ENCODE measurements at regions not wholly inside any gene's neighbourhood (a gene's known extent, or its start where the extent isn't known, plus 50 kb on each side); places are given as distances from the start of the nearest gene placed in this dataset.
"Not testable (repeated sequence)": the region's sequence is repeated elsewhere in the genome, so short reads cannot be mapped to it uniquely, and the experiment has no call there.

GRCh38 chrX:63233013-63233412 lies 118.1 kb downstream of the SPIN4 start:
- DNase-seq (ENCODE audit: low read depth); POLR2A ChIA-PET; H3K27me3 ChIP-seq (ENCODE audit: control insufficient read depth, insufficient read depth, low read length); H3K36me3 ChIP-seq (ENCODE audit: control insufficient read depth, insufficient read depth, low read length); CTCF ChIA-PET; H3K4me3 ChIP-seq (ENCODE audit: low read depth, low read length): not testable (repeated sequence)

DNA sequence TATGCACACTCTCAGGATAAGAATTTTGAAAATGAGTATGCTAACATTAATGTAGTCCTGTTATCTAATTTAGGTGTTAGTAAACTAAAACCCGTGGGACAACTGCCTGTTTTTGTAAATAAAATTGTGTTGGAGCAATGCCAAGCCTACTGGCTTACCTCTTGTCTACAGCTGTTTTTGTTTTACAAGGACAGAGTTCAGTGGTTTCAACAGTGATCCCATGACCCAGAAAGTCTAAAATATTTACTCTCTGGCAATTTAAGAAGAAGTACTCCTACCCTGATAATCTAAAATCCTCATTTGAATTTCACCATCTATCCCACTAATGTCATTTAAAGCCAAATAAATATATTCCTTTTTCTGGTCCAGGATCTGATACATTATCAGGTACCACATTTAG lies 132.9 kb downstream of the SPIN4 start:
- CTCF ChIA-PET; POLR2A ChIA-PET; H3K36me3 ChIP-seq (ENCODE audit: control insufficient read depth, insufficient read depth, low read length): not testable (repeated sequence)

GRCh38 chrX:63217549-63217948 lies 133.6 kb downstream of the SPIN4 start:
- CTCF ChIA-PET; H3K36me3 ChIP-seq (ENCODE audit: control insufficient read depth, insufficient read depth, low read length); H3K4me3 ChIP-seq (ENCODE audit: low read depth, low read length); H3K27me3 ChIP-seq (ENCODE audit: control insufficient read depth, insufficient read depth, low read length); POLR2A ChIA-PET; DNase-seq (ENCODE audit: low read depth): not testable (repeated sequence)

More for the DNA sequence above, 132.9 kb downstream of the SPIN4 start:
- not testable (repeated sequence) for H3K4me3 ChIP-seq (ENCODE audit: low read depth, low read length); DNase-seq (ENCODE audit: low read depth); H3K27me3 ChIP-seq (ENCODE audit: control insufficient read depth, insufficient read depth, low read length)

GRCh38 chrX:63209645-63210044 lies 141.5 kb downstream of the SPIN4 start:
- H3K36me3 ChIP-seq (ENCODE audit: control insufficient read depth, insufficient read depth, low read length); CTCF ChIA-PET; DNase-seq (ENCODE audit: low read depth); H3K27me3 ChIP-seq (ENCODE audit: control insufficient read depth, insufficient read depth, low read length); POLR2A ChIA-PET; H3K4me3 ChIP-seq (ENCODE audit: low read depth, low read length): not testable (repeated sequence)

- H3K36me3 ChIP-seq (ENCODE audit: control insufficient read depth, insufficient read depth, low read length); CTCF ChIA-PET; POLR2A ChIA-PET; H3K27me3 ChIP-seq (ENCODE audit: control insufficient read depth, insufficient read depth, low read length); H3K4me3 ChIP-seq (ENCODE audit: low read depth, low read length); DNase-seq (ENCODE audit: low read depth): not testable (repeated sequence)
These were observed 142.0 kb downstream of the SPIN4 start for GRCh38 chrX:63209128-63209527.

DNA sequence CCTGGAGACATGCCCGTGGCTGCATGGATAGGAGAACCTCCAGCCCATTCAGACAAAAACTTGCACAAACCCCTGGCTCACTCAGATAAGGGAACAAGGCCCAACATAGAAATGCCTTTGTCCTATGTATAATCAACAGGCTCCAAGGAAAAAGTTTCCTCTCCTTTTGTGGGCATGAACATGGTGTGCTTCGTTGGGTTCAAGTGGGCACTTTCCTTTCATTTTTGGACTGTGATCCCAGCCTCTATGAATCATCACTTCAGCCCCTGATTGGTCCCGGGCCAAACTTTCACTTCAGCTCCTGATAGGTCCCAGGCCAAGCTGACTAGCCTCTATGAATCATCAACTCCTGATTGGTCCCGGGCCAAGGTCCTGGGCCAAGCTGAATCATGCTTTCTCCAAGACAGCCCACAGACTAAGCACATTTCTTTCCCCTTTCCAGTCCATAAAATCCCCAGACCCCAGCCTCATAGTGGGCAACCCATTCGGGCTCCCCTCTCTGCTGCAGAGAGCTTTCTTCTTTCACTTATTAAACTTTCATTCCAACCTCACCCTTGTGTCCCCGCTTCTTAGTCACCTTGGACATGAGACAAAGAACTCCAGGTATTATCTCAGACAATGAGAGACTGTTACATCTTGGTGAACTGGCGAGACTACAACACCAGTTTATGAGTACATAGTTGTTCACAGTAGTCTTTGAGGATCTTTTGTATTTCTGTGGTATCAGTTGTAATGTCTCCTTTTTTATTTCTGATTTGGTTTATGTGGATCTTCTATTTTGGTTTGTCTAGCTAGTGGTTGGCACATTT lies 146.7 kb downstream of the SPIN4 start:
- H3K27me3 ChIP-seq (ENCODE audit: control insufficient read depth, insufficient read depth, low read length); CTCF ChIA-PET; H3K36me3 ChIP-seq (ENCODE audit: control insufficient read depth, insufficient read depth, low read length); POLR2A ChIA-PET; H3K4me3 ChIP-seq (ENCODE audit: low read depth, low read length); DNase-seq (ENCODE audit: low read depth): not testable (repeated sequence)

- H3K4me3 ChIP-seq (ENCODE audit: low read depth, low read length); CTCF ChIA-PET; H3K36me3 ChIP-seq (ENCODE audit: control insufficient read depth, insufficient read depth, low read length); POLR2A ChIA-PET; H3K27me3 ChIP-seq (ENCODE audit: control insufficient read depth, insufficient read depth, low read length); DNase-seq (ENCODE audit: low read depth): not testable (repeated sequence)
These were observed 149.1 kb downstream of the SPIN4 start for GRCh38 chrX:63201987-63202386.

- H3K27me3 ChIP-seq (ENCODE audit: control insufficient read depth, insufficient read depth, low read length); POLR2A ChIA-PET; CTCF ChIA-PET; H3K4me3 ChIP-seq (ENCODE audit: low read depth, low read length); DNase-seq (ENCODE audit: low read depth); H3K36me3 ChIP-seq (ENCODE audit: control insufficient read depth, insufficient read depth, low read length): not testable (repeated sequence)
These were observed 152.4 kb downstream of the SPIN4 start for GRCh38 chrX:63198693-63199092.

- DNase-seq (ENCODE audit: low read depth); H3K36me3 ChIP-seq (ENCODE audit: control insufficient read depth, insufficient read depth, low read length); CTCF ChIA-PET; POLR2A ChIA-PET; H3K27me3 ChIP-seq (ENCODE audit: control insufficient read depth, insufficient read depth, low read length); H3K4me3 ChIP-seq (ENCODE audit: low read depth, low read length): not testable (repeated sequence)
These were observed 158.6 kb downstream of the SPIN4 start for GRCh38 chrX:63192366-63193041.

- no peak for TF ChIP-seq CTCF (IDR thresholded peaks at IDR 0.05; ENCODE audit: insufficient read depth, low read depth, low read length)
- DNase-seq (ENCODE audit: low read depth) = no peak
- Histone ChIP-seq H3K36me3 (ENCODE audit: control insufficient read depth, insufficient read depth, low read length) (no peaks in the 10 kb centered on the region), H3K27me3 (ENCODE audit: control insufficient read depth, insufficient read depth, low read length) (no peaks in the 10 kb centered on the region), H3K4me3 (ENCODE audit: low read depth, low read length) (no peak overlapping the region)
- ChIA-PET CTCF (no interaction called here), POLR2A (no interaction called here)
These were observed 165.0 kb downstream of the SPIN4 start for GRCh38 chrX:63186137-63186536.

DNA sequence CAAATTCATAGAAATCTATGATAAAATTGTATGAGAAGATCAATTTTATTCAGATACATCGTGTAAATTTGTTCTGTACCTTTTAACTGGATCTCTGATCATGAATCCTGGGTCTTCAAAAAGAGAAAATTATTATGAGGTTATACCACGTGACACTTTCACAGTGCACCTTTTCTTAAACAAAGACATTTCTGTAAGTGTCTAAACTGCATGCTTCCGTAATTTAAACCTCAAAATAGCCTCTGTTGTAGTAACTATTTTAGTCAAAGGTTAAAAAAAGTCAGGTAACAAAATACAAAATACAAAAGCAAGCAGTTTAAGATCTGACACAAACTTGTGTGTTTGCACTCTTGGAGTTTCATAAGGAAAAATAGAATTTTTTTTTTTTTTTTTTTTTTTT lies 171.3 kb downstream of the SPIN4 start:
- H3K27me3 ChIP-seq (ENCODE audit: control insufficient read depth, insufficient read depth, low read length); CTCF ChIA-PET; H3K36me3 ChIP-seq (ENCODE audit: control insufficient read depth, insufficient read depth, low read length); H3K4me3 ChIP-seq (ENCODE audit: low read depth, low read length); POLR2A ChIA-PET; DNase-seq (ENCODE audit: low read depth): not testable (repeated sequence)

- H3K27me3 ChIP-seq (ENCODE audit: control insufficient read depth, insufficient read depth, low read length); POLR2A ChIA-PET; H3K36me3 ChIP-seq (ENCODE audit: control insufficient read depth, insufficient read depth, low read length); H3K4me3 ChIP-seq (ENCODE audit: low read depth, low read length); CTCF ChIA-PET; DNase-seq (ENCODE audit: low read depth): not testable (repeated sequence)
These were observed 174.6 kb downstream of the SPIN4 start for GRCh38 chrX:63176578-63176977.
